CD14-positive monocyte (primary cell): ENCODE measurements at regions not wholly inside any gene's neighbourhood (a gene's known extent, or its start where the extent isn't known, plus 50 kb on each side); places are given as distances from the start of the nearest gene placed in this dataset.

Source experiments
- DNase-seq, 3 donors: peaks; one replicate each; pipeline ENCODE4 v3.0.0-alpha.2; 2011 to 2022
- H2AFZ ChIP-seq: 2 replicates; pipeline ENCODE4 v1.6.0; 2012; ENCODE audit warnings: mild to moderate bottlenecking, low read depth, low read length, inconsistent platforms; ENCODE audit not compliant: insufficient read depth, poor library complexity, severe bottlenecking
- H3K27ac ChIP-seq, 2 donors: 1 replicate in 1 of 2; 2 replicates in 1 of 2; pipeline ENCODE4 v1.5.1; 2012 to 2013; ENCODE audit warnings: low read length in 2 of 2, control low read depth in 1 of 2, inconsistent platforms in 1 of 2, low read depth in 1 of 2, mild to moderate bottlenecking in 1 of 2
- H3K27me3 ChIP-seq, 2 donors: one replicate each; pipeline versions ENCODE4 v1.6.0 to v1.6.1; 2011 to 2013; ENCODE audit warnings: low read length in 2 of 2; ENCODE audit not compliant: control insufficient read depth in 2 of 2, insufficient read depth in 2 of 2
- H3K36me3 ChIP-seq, 2 donors: replicated peaks in 1 of 2; 1 replicate in 1 of 2; 2 replicates in 1 of 2; pipeline versions ENCODE4 v1.5.1 to v1.6.1; 2012 to 2013; ENCODE audit warnings: low read length in 2 of 2, control low read depth in 1 of 2, inconsistent platforms in 1 of 2, mild to moderate bottlenecking in 1 of 2; ENCODE audit not compliant: insufficient read depth in 2 of 2, control insufficient read depth in 1 of 2
- H3K4me1 ChIP-seq, 2 donors: 1 replicate in 1 of 2; 2 replicates in 1 of 2; pipeline versions ENCODE4 v1.5.1 to v1.6.1; 2012 to 2013; ENCODE audit warnings: low read length in 2 of 2, control low read depth in 1 of 2, inconsistent platforms in 1 of 2, mild to moderate bottlenecking in 1 of 2, moderate library complexity in 1 of 2; ENCODE audit not compliant: insufficient read depth in 2 of 2, control insufficient read depth in 1 of 2
- H3K4me2 ChIP-seq: replicated peaks from 2 replicates; pipeline ENCODE3; 2012; ENCODE audit warnings: low read length, moderate library complexity, mild to moderate bottlenecking; ENCODE audit not compliant: poor library complexity, severe bottlenecking; ENCODE audit errors: extremely low read depth
- H3K4me3 ChIP-seq, 3 experiments: fragments of 200-600 bp in 1 of 3; sonication (generic) in 1 of 3; replicated peaks in 1 of 3; 1 replicate in 2 of 3; 2 replicates in 1 of 3; pipeline ENCODE4 v1.5.1; 2011 to 2013; ENCODE audit warnings: low read length in 3 of 3, mild to moderate bottlenecking in 3 of 3, control low read depth in 2 of 3, low read depth in 2 of 3, inconsistent platforms in 1 of 3, moderate library complexity in 1 of 3
- H3K79me2 ChIP-seq: 2 replicates; pipeline ENCODE4 v1.6.0; 2012; ENCODE audit warnings: mild to moderate bottlenecking, control low read depth, inconsistent platforms, low read length, moderate library complexity; ENCODE audit not compliant: insufficient read depth
- H3K9ac ChIP-seq: 2 replicates; pipeline ENCODE4 v1.6.0; 2017; ENCODE audit warnings: low read length, mild to moderate bottlenecking; ENCODE audit not compliant: insufficient read depth, poor library complexity, severe bottlenecking
- H3K9me3 ChIP-seq, 2 donors: replicated peaks in 1 of 2; 1 replicate in 1 of 2; 2 replicates in 1 of 2; pipeline versions ENCODE4 v1.5.1 to v1.6.1; 2012 to 2013; ENCODE audit warnings: low read length in 2 of 2, control low read depth in 1 of 2; ENCODE audit not compliant: control insufficient read depth in 1 of 2, insufficient read depth in 1 of 2
- H4K20me1 ChIP-seq: 2 replicates; pipeline ENCODE4 v1.6.0; 2012; ENCODE audit warnings: mild to moderate bottlenecking, low read length, control low read depth, moderate library complexity; ENCODE audit not compliant: insufficient read depth
- H3K27ac Mint-ChIP-seq, 7 donors: one replicate each; pipeline ENCODE4 v1.8.0; 2020; ENCODE audit warnings: mild to moderate bottlenecking in 7 of 7, mixed read lengths in 7 of 7, moderate library complexity in 6 of 7, inconsistent platforms in 2 of 7
- H3K27me3 Mint-ChIP-seq, 3 donors: one replicate each; pipeline ENCODE4 v1.8.0; 2021 to 2022; ENCODE audit warnings: low read depth in 3 of 3, mild to moderate bottlenecking in 3 of 3, mixed read lengths in 3 of 3, moderate library complexity in 3 of 3, inconsistent platforms in 1 of 3
- H3K36me3 Mint-ChIP-seq, 2 donors: one replicate each; pipeline ENCODE4 v1.8.0; 2020; ENCODE audit warnings: mixed read lengths in 2 of 2, inconsistent platforms in 1 of 2, mild to moderate bottlenecking in 1 of 2
- H3K4me1 Mint-ChIP-seq: one replicate; pipeline ENCODE4 v1.8.0; 2020; ENCODE audit warnings: mild to moderate bottlenecking, mixed read lengths
- H3K4me3 Mint-ChIP-seq, 2 donors: one replicate each; pipeline ENCODE4 v1.8.0; 2020; ENCODE audit warnings: mild to moderate bottlenecking in 2 of 2, mixed read lengths in 2 of 2, moderate library complexity in 1 of 2
- H3K9me3 Mint-ChIP-seq, 7 donors: one replicate each; pipeline ENCODE4 v1.8.0; 2020 to 2022; ENCODE audit warnings: mixed read lengths in 7 of 7, mild to moderate bottlenecking in 6 of 7, moderate library complexity in 6 of 7, inconsistent platforms in 2 of 7
- WGBS: methylation state at CpG from one replicate; pipeline ENCODE4 v1.1.5; 2013; ENCODE audit warnings: missing lambda C conversion rate; ENCODE audit not compliant: insufficient coverage; 5-methylcytosine and 5-hydroxymethylcytosine counted together
- intact Hi-C, 2 donors: fragments of 100-400 bp; cut with micrococcal nuclease; formaldehyde crosslinking; loops; one replicate each; pipeline versions ENCODE4 v1.15.0 to v1.15.1; 2023
- TF ChIP-seq, protein P1 (sequence below): fragments of 200-600 bp; IDR thresholded peaks from one replicate; pipeline ENCODE4 v1.8.0; 2022; ENCODE audit warnings: antibody characterized with exemption, mild to moderate bottlenecking

DNA sequence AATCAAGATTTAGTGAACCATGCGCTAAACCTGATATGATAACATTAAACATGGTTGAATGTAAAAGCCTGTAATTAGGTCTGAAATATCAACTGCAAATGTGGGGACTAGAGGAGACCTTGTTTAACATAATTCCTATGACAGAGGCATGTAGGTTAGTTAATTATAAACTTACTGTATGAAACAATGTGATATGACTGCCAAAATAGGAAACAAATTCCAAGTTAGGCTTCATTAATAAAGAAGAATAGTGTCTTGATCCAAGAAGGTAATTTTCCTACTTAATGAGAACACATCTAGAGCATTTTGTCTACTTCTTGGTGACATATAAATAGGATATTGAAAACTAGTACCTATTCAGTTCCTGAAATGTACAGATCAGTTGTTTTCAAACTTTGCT, 136.2 kb upstream of the TARS1 start:
- peaks cover 0 to 3% (median 0%) of the 10 kb centered on the region in 3 donors for H3K27me3 Mint-ChIP-seq
- H3K27ac Mint-ChIP-seq = no peak overlapping the region
- TF ChIP-seq, protein P1, sequence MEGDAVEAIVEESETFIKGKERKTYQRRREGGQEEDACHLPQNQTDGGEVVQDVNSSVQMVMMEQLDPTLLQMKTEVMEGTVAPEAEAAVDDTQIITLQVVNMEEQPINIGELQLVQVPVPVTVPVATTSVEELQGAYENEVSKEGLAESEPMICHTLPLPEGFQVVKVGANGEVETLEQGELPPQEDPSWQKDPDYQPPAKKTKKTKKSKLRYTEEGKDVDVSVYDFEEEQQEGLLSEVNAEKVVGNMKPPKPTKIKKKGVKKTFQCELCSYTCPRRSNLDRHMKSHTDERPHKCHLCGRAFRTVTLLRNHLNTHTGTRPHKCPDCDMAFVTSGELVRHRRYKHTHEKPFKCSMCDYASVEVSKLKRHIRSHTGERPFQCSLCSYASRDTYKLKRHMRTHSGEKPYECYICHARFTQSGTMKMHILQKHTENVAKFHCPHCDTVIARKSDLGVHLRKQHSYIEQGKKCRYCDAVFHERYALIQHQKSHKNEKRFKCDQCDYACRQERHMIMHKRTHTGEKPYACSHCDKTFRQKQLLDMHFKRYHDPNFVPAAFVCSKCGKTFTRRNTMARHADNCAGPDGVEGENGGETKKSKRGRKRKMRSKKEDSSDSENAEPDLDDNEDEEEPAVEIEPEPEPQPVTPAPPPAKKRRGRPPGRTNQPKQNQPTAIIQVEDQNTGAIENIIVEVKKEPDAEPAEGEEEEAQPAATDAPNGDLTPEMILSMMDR = no peak
- no peaks in the 10 kb centered on the region for H3K36me3 Mint-ChIP-seq
- no peak overlapping the region for H3K4me2 ChIP-seq
- no peaks in the 10 kb centered on the region for H3K79me2 ChIP-seq
- no peak overlapping the region for H3K27ac ChIP-seq
- H4K20me1 ChIP-seq = no peaks in the 10 kb centered on the region
- no peak overlapping the region for H3K4me3 ChIP-seq
- no peaks in the 10 kb centered on the region for H3K36me3 ChIP-seq
- no peaks in the 10 kb centered on the region for H3K27me3 ChIP-seq
- no peak for DNase-seq
- peaks cover 11 to 12% of the 10 kb centered on the region in 2 donors for H3K4me1 ChIP-seq
- H3K4me1 Mint-ChIP-seq = peaks cover 18% of the 10 kb centered on the region
- intact Hi-C loops = no loop called here
- H3K9ac ChIP-seq = no peak overlapping the region
- H3K4me3 Mint-ChIP-seq = no peak overlapping the region
- H3K9me3 Mint-ChIP-seq = peaks cover 0 to 3% (median 0%) of the 10 kb centered on the region in 7 donors
- H2AFZ ChIP-seq = no peak overlapping the region
- WGBS = no CpG with 5 or more reads among the region's 1 CpG
- H3K9me3 ChIP-seq = no peaks in the 10 kb centered on the region

DNA sequence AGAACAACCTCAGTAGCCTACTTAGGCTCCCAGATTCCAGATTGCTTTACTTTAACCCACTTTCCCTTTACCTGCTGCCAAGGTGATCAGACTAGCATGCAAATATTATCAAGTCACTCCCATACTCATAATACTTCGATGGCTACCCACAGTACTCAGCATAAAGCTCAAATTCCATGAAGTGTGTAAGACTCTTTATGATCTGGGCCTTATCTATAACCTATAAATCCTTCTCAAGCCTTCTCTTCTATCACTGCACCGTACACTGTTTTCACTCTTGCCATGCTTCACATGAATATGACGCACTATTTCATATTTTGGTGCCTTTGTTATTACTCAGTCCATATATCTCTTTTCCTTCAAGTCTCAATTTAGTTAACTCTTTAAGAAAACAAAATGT, 135.2 kb upstream of the TARS1 start:
- no peaks in the 10 kb centered on the region for H3K79me2 ChIP-seq
- H3K9ac ChIP-seq = no peak overlapping the region
- no peaks in the 10 kb centered on the region for H4K20me1 ChIP-seq
- no peak overlapping the region for H2AFZ ChIP-seq
- H3K4me2 ChIP-seq = no peak overlapping the region
- peaks cover 2% of the 10 kb centered on the region in 2 donors for H3K4me1 ChIP-seq
- intact Hi-C loops = no loop called here
- H3K36me3 Mint-ChIP-seq = no peaks in the 10 kb centered on the region
- no peak overlapping the region for H3K27ac Mint-ChIP-seq
- H3K27me3 ChIP-seq = no peaks in the 10 kb centered on the region
- H3K9me3 ChIP-seq = no peaks in the 10 kb centered on the region
- DNase-seq = no peak
- peaks cover 0 to 3% (median 0%) of the 10 kb centered on the region in 3 donors for H3K27me3 Mint-ChIP-seq
- H3K36me3 ChIP-seq = no peaks in the 10 kb centered on the region
- TF ChIP-seq, protein P1 = no peak
- WGBS = 89% methylated on average over 1 of the region's 3 CpGs
- no peak overlapping the region for H3K4me3 ChIP-seq
- no peak overlapping the region for H3K4me3 Mint-ChIP-seq
- peaks cover 8% of the 10 kb centered on the region for H3K4me1 Mint-ChIP-seq
- peaks cover 0 to 3% (median 0%) of the 10 kb centered on the region in 7 donors for H3K9me3 Mint-ChIP-seq
- no peak overlapping the region for H3K27ac ChIP-seq
